ENCODE measurements at regions not wholly inside any gene's neighbourhood (a gene's known extent, or its start where the extent isn't known, plus 50 kb on each side); places are given as distances from the start of the nearest gene placed in this dataset.

- H4K91ac ChIP-seq (ENCODE audit: low read depth, low read length, poor library complexity), result no peak overlapping the region
- H3K9me3 ChIP-seq (replicated peaks in 1 of 2; ENCODE audit: control insufficient read depth in 2 of 2, insufficient read depth in 1 of 2, low read depth in 1 of 2, low read length in 2 of 2), result no peaks in the 10 kb centered on the region
- H2BK15ac ChIP-seq (ENCODE audit: low read length), result no peak overlapping the region
- no peak overlapping the region for H4K8ac ChIP-seq (ENCODE audit: low read depth, low read length)
- H2BK12ac ChIP-seq (ENCODE audit: low read length), result no peak overlapping the region
- no peak overlapping the region for H2AFZ ChIP-seq (ENCODE audit: low read length)
- no peaks in the 10 kb centered on the region for H3K36me3 ChIP-seq (replicated peaks in 1 of 2; ENCODE audit: control insufficient read depth in 2 of 2, insufficient read depth in 2 of 2, low read length in 2 of 2)
- no peak overlapping the region for H2BK120ac ChIP-seq (ENCODE audit: low read depth, low read length)
- H3K4me3 ChIP-seq (ENCODE audit: low read length in 2 of 2), result no peak overlapping the region
- no peak overlapping the region for H2BK5ac ChIP-seq (ENCODE audit: low read length)
- H3K79me1 ChIP-seq (ENCODE audit: low read depth, low read length), result no peaks in the 10 kb centered on the region
- no peaks in the 10 kb centered on the region for H3K4me1 ChIP-seq (ENCODE audit: control insufficient read depth in 2 of 2, insufficient read depth in 1 of 2, low read depth in 1 of 2, low read length in 2 of 2)
- no peak overlapping the region for H3K23ac ChIP-seq (ENCODE audit: low read depth, low read length, poor library complexity)
- no peak overlapping the region for H3K14ac ChIP-seq (ENCODE audit: low read length)
- no peak overlapping the region for H3K4me2 ChIP-seq (ENCODE audit: insufficient read depth, low read length, poor library complexity, severe bottlenecking)
- no peak for DNase-seq (ENCODE audit: low spot score)
- H3K18ac ChIP-seq (ENCODE audit: low read length), result no peak overlapping the region
- no peak overlapping the region for H2AK5ac ChIP-seq (ENCODE audit: low read depth, low read length)
- H3K27ac ChIP-seq (replicated peaks; ENCODE audit: low read length), result no peak overlapping the region
- no peaks in the 10 kb centered on the region for H3K27me3 ChIP-seq (ENCODE audit: control insufficient read depth in 3 of 3, insufficient read depth in 3 of 3, low read depth in 1 of 3, low read length in 3 of 3)
- no peak overlapping the region for H3K9ac ChIP-seq (ENCODE audit: low read depth, low read length, poor library complexity)
- no peak overlapping the region for H3K4ac ChIP-seq (ENCODE audit: low read length)
These were observed 180.4 kb upstream of the PKN2 start for GRCh38 chr1:88503646-88504045.

GRCh38 chr1:88504601-88505000, 179.5 kb upstream of the PKN2 start:
- H3K4ac ChIP-seq (ENCODE audit: low read length), result no peak overlapping the region
- H2BK5ac ChIP-seq (ENCODE audit: low read length), result no peak overlapping the region
- H4K91ac ChIP-seq (ENCODE audit: low read depth, low read length, poor library complexity), result no peak overlapping the region
- no peak overlapping the region for H3K9ac ChIP-seq (ENCODE audit: low read depth, low read length, poor library complexity)
- no CpG with 5 or more reads among the region's 1 CpG for WGBS, 2 donors (ENCODE audit: extremely low coverage in 2 of 2, insufficient read length in 2 of 2, insufficient replicate concordance in 1 of 2)
- H3K27ac ChIP-seq (replicated peaks; ENCODE audit: low read length), result no peak overlapping the region
- H3K9me3 ChIP-seq (replicated peaks in 1 of 2; ENCODE audit: control insufficient read depth in 2 of 2, insufficient read depth in 1 of 2, low read depth in 1 of 2, low read length in 2 of 2), result no peaks in the 10 kb centered on the region
- H3K36me3 ChIP-seq (replicated peaks in 1 of 2; ENCODE audit: control insufficient read depth in 2 of 2, insufficient read depth in 2 of 2, low read length in 2 of 2), result no peaks in the 10 kb centered on the region
- H2AK5ac ChIP-seq (ENCODE audit: low read depth, low read length), result no peak overlapping the region
- H3K4me3 ChIP-seq (ENCODE audit: low read length in 2 of 2), result no peak overlapping the region
- no peak overlapping the region for H2BK12ac ChIP-seq (ENCODE audit: low read length)
- no peak for DNase-seq (ENCODE audit: low spot score)
- H2AFZ ChIP-seq (ENCODE audit: low read length), result no peak overlapping the region
- H3K14ac ChIP-seq (ENCODE audit: low read length), result no peak overlapping the region
- no peaks in the 10 kb centered on the region for H3K4me1 ChIP-seq (ENCODE audit: control insufficient read depth in 2 of 2, insufficient read depth in 1 of 2, low read depth in 1 of 2, low read length in 2 of 2)
- no peak overlapping the region for H2BK15ac ChIP-seq (ENCODE audit: low read length)
- H2BK120ac ChIP-seq (ENCODE audit: low read depth, low read length), result no peak overlapping the region
- no peaks in the 10 kb centered on the region for H3K79me1 ChIP-seq (ENCODE audit: low read depth, low read length)
- no peak overlapping the region for H3K18ac ChIP-seq (ENCODE audit: low read length)
- H3K23ac ChIP-seq (ENCODE audit: low read depth, low read length, poor library complexity), result no peak overlapping the region
- H4K8ac ChIP-seq (ENCODE audit: low read depth, low read length), result no peak overlapping the region
- no peaks in the 10 kb centered on the region for H3K27me3 ChIP-seq (ENCODE audit: control insufficient read depth in 3 of 3, insufficient read depth in 3 of 3, low read depth in 1 of 3, low read length in 3 of 3)
- H3K4me2 ChIP-seq (ENCODE audit: insufficient read depth, low read length, poor library complexity, severe bottlenecking), result no peak overlapping the region

- H2BK5ac ChIP-seq (ENCODE audit: low read length), result no peak overlapping the region
- DNase-seq (ENCODE audit: low spot score), result no peak
- no peak overlapping the region for H3K4ac ChIP-seq (ENCODE audit: low read length)
- H3K9me3 ChIP-seq (replicated peaks in 1 of 2; ENCODE audit: control insufficient read depth in 2 of 2, insufficient read depth in 1 of 2, low read depth in 1 of 2, low read length in 2 of 2), result no peaks in the 10 kb centered on the region
- H3K27me3 ChIP-seq (ENCODE audit: control insufficient read depth in 3 of 3, insufficient read depth in 3 of 3, low read depth in 1 of 3, low read length in 3 of 3), result no peaks in the 10 kb centered on the region
- H4K8ac ChIP-seq (ENCODE audit: low read depth, low read length), result no peak overlapping the region
- no peaks in the 10 kb centered on the region for H3K79me1 ChIP-seq (ENCODE audit: low read depth, low read length)
- H3K23ac ChIP-seq (ENCODE audit: low read depth, low read length, poor library complexity), result no peak overlapping the region
- H3K9ac ChIP-seq (ENCODE audit: low read depth, low read length, poor library complexity), result no peak overlapping the region
- WGBS, 2 donors (ENCODE audit: extremely low coverage in 2 of 2, insufficient read length in 2 of 2, insufficient replicate concordance in 1 of 2), result no CpG with 5 or more reads among the region's 3 CpGs
- H3K36me3 ChIP-seq (replicated peaks in 1 of 2; ENCODE audit: control insufficient read depth in 2 of 2, insufficient read depth in 2 of 2, low read length in 2 of 2), result no peaks in the 10 kb centered on the region
- no peak overlapping the region for H3K4me3 ChIP-seq (ENCODE audit: low read length in 2 of 2)
- no peak overlapping the region for H2AK5ac ChIP-seq (ENCODE audit: low read depth, low read length)
- no peak overlapping the region for H4K91ac ChIP-seq (ENCODE audit: low read depth, low read length, poor library complexity)
- no peak overlapping the region for H2AFZ ChIP-seq (ENCODE audit: low read length)
- no peak overlapping the region for H2BK12ac ChIP-seq (ENCODE audit: low read length)
- H2BK15ac ChIP-seq (ENCODE audit: low read length), result no peak overlapping the region
- no peak overlapping the region for H3K27ac ChIP-seq (replicated peaks; ENCODE audit: low read length)
- H3K4me1 ChIP-seq (ENCODE audit: control insufficient read depth in 2 of 2, insufficient read depth in 1 of 2, low read depth in 1 of 2, low read length in 2 of 2), result no peaks in the 10 kb centered on the region
- no peak overlapping the region for H2BK120ac ChIP-seq (ENCODE audit: low read depth, low read length)
- no peak overlapping the region for H3K18ac ChIP-seq (ENCODE audit: low read length)
- H3K4me2 ChIP-seq (ENCODE audit: insufficient read depth, low read length, poor library complexity, severe bottlenecking), result no peak overlapping the region
- no peak overlapping the region for H3K14ac ChIP-seq (ENCODE audit: low read length)
These were observed 174.7 kb upstream of the PKN2 start for GRCh38 chr1:88509379-88509778.

- no peak overlapping the region for H4K8ac ChIP-seq (ENCODE audit: low read depth, low read length)
These were observed 169.5 kb upstream of the PKN2 start for GRCh38 chr1:88514544-88515060.

More at GRCh38 chr1:88514544-88515060, 169.5 kb upstream of the PKN2 start:
- WGBS, 2 donors (ENCODE audit: extremely low coverage in 2 of 2, insufficient read length in 2 of 2, insufficient replicate concordance in 1 of 2), result no CpG with 5 or more reads among the region's 1 CpG
- H3K36me3 ChIP-seq (replicated peaks in 1 of 2; ENCODE audit: control insufficient read depth in 2 of 2, insufficient read depth in 2 of 2, low read length in 2 of 2), result no peaks in the 10 kb centered on the region
- no peak overlapping the region for H2BK5ac ChIP-seq (ENCODE audit: low read length)
- H2AFZ ChIP-seq (ENCODE audit: low read length), result no peak overlapping the region
- no peak for DNase-seq (ENCODE audit: low spot score)
- H3K18ac ChIP-seq (ENCODE audit: low read length), result no peak overlapping the region
- H2BK15ac ChIP-seq (ENCODE audit: low read length), result no peak overlapping the region
- H3K4me1 ChIP-seq (ENCODE audit: control insufficient read depth in 2 of 2, insufficient read depth in 1 of 2, low read depth in 1 of 2, low read length in 2 of 2), result no peaks in the 10 kb centered on the region
- no peaks in the 10 kb centered on the region for H3K79me1 ChIP-seq (ENCODE audit: low read depth, low read length)
- H3K4me3 ChIP-seq (ENCODE audit: low read length in 2 of 2), result no peak overlapping the region
- no peak overlapping the region for H2AK5ac ChIP-seq (ENCODE audit: low read depth, low read length)
- no peak overlapping the region for H3K4me2 ChIP-seq (ENCODE audit: insufficient read depth, low read length, poor library complexity, severe bottlenecking)
- H3K27ac ChIP-seq (replicated peaks; ENCODE audit: low read length), result no peak overlapping the region
- H3K9me3 ChIP-seq (replicated peaks in 1 of 2; ENCODE audit: control insufficient read depth in 2 of 2, insufficient read depth in 1 of 2, low read depth in 1 of 2, low read length in 2 of 2), result no peaks in the 10 kb centered on the region
- H3K9ac ChIP-seq (ENCODE audit: low read depth, low read length, poor library complexity), result no peak overlapping the region
- no peak overlapping the region for H2BK12ac ChIP-seq (ENCODE audit: low read length)
- H2BK120ac ChIP-seq (ENCODE audit: low read depth, low read length), result no peak overlapping the region
- no peak overlapping the region for H4K91ac ChIP-seq (ENCODE audit: low read depth, low read length, poor library complexity)
- H3K14ac ChIP-seq (ENCODE audit: low read length), result no peak overlapping the region
- H3K23ac ChIP-seq (ENCODE audit: low read depth, low read length, poor library complexity), result no peak overlapping the region
- H3K4ac ChIP-seq (ENCODE audit: low read length), result no peak overlapping the region
- H3K27me3 ChIP-seq (ENCODE audit: control insufficient read depth in 3 of 3, insufficient read depth in 3 of 3, low read depth in 1 of 3, low read length in 3 of 3), result no peaks in the 10 kb centered on the region
